HCT116 (cell line): ENCODE measurements at regions not wholly inside any gene's neighbourhood (a gene's known extent, or its start where the extent isn't known, plus 50 kb on each side); places are given as distances from the start of the nearest gene placed in this dataset.

Experiments
- CTCF ChIP-seq, 3 experiments: fragments of 200-600 bp in 1 of 3; sonication (generic) in 1 of 3; IDR thresholded peaks in 2 of 3; conservative IDR thresholded peaks in 1 of 3; 2 replicates each; pipeline ENCODE4 v1.5.1; 2012 to 2017; ENCODE audit warnings: low read depth in 2 of 3, low read length in 2 of 3, antibody characterized with exemption in 1 of 3, borderline replicate concordance in 1 of 3, control low read depth in 1 of 3, mild to moderate bottlenecking in 1 of 3, mixed read lengths in 1 of 3, mixed run types in 1 of 3, moderate library complexity in 1 of 3; ENCODE audit not compliant: insufficient read depth in 1 of 3
- EGR1 ChIP-seq: IDR thresholded peaks from 2 replicates; pipeline ENCODE4 v1.6.1; 2012; ENCODE audit warnings: low read depth
- EZH2 ChIP-seq: fragments of 200-600 bp; sonication (generic); IDR thresholded peaks from 2 replicates; pipeline ENCODE4 v1.6.1; 2017; ENCODE audit warnings: antibody characterized with exemption, mixed run types
- EZH2phosphoT487 ChIP-seq: fragments of 200-600 bp; IDR thresholded peaks from 2 replicates; pipeline ENCODE4 v1.6.1; 2018; ENCODE audit warnings: antibody characterized with exemption, borderline replicate concordance
- JUND ChIP-seq: IDR thresholded peaks from 2 replicates; pipeline ENCODE4 v1.6.1; 2012
- POLR2A ChIP-seq: IDR thresholded peaks from 2 replicates; pipeline ENCODE4 v1.7.0; 2011; ENCODE audit warnings: borderline replicate concordance; ENCODE audit not compliant: insufficient read depth, insufficient read length; ENCODE audit errors: extremely low read depth
- POLR2AphosphoS5 ChIP-seq: IDR thresholded peaks from 2 replicates; pipeline ENCODE4 v1.6.1; 2011; ENCODE audit warnings: mild to moderate bottlenecking, low read depth, low read length, moderate library complexity
- RAD21 ChIP-seq: IDR thresholded peaks from 2 replicates; pipeline ENCODE4 v1.6.1; 2012; ENCODE audit warnings: low read depth, mild to moderate bottlenecking
- REST ChIP-seq: IDR thresholded peaks from 2 replicates; pipeline ENCODE4 v1.6.1; 2012; ENCODE audit warnings: low read depth
- SIN3A ChIP-seq: IDR thresholded peaks from 2 replicates; pipeline ENCODE4 v1.6.1; 2012; ENCODE audit warnings: low read depth
- SRF ChIP-seq: IDR thresholded peaks from 2 replicates; pipeline ENCODE4 v1.6.1; 2012; ENCODE audit warnings: low read depth
- ZBTB33 ChIP-seq: IDR thresholded peaks from 2 replicates; pipeline ENCODE4 v1.6.1; 2011; ENCODE audit warnings: mild to moderate bottlenecking, low read length, moderate library complexity; ENCODE audit not compliant: insufficient replicate concordance; ENCODE audit errors: extremely low read depth
- ZNF274 ChIP-seq: fragments of 200-500 bp; sonication (Bioruptor generic); IDR thresholded peaks from 2 replicates; pipeline ENCODE4 v1.6.1; 2014; ENCODE audit warnings: mild to moderate bottlenecking, low read depth, low read length, inconsistent platforms

GRCh38 chr3:137694836-137695235, 69.3 kb upstream of the SOX14 start:
- TF ChIP-seq REST: no peak
- TF ChIP-seq POLR2A: no peak
- no peak for TF ChIP-seq EZH2
- TF ChIP-seq CTCF (IDR thresholded peaks at IDR 0.05 in 2 of 3, conservative IDR thresholded peaks at IDR 0.05 in 1 of 3; ENCODE audit: borderline replicate concordance in 1 of 3, insufficient read depth in 1 of 3, low read depth in 2 of 3, low read length in 2 of 3): no peak
- no peak for TF ChIP-seq RAD21
- TF ChIP-seq POLR2AphosphoS5: no peak
- TF ChIP-seq JUND: no peak
- no peak for TF ChIP-seq ZBTB33
- TF ChIP-seq EZH2phosphoT487: no peak
- TF ChIP-seq ZNF274: no peak
- TF ChIP-seq SRF: no peak
- TF ChIP-seq SIN3A: no peak
- no peak for TF ChIP-seq EGR1
